Vagina (tissue), 2 donors: ENCODE measurements at regions not wholly inside any gene's neighbourhood (a gene's known extent, or its start where the extent isn't known, plus 50 kb on each side); places are given as distances from the start of the nearest gene placed in this dataset.

ENCODE experiments used
- POLR2A ChIP-seq, 2 donors: fragments of 450-650 bp; IDR thresholded peaks; one replicate each; pipeline ENCODE4 v1.6.1; 2017; ENCODE audit warnings: antibody characterized with exemption in 2 of 2, mild to moderate bottlenecking in 2 of 2, moderate library complexity in 2 of 2
- POLR2AphosphoS5 ChIP-seq, 2 donors: sonication (generic); formaldehyde crosslinking; IDR thresholded peaks; one replicate each; pipeline ENCODE4 v1.9.0; 2017; ENCODE audit warnings: antibody characterized with exemption in 2 of 2, mild to moderate bottlenecking in 2 of 2, low read depth in 1 of 2; ENCODE audit not compliant: insufficient read depth in 1 of 2
- TF ChIP-seq, protein P1 (sequence below), 3 experiments: fragments of 450-650 bp in 2 of 3; fragments of 200-600 bp in 1 of 3; sonication (generic) in 1 of 3; IDR thresholded peaks; one replicate each; pipeline ENCODE4 v1.5.1; 2017 to 2019; ENCODE audit warnings: antibody characterized with exemption in 3 of 3, mild to moderate bottlenecking in 2 of 3, moderate library complexity in 2 of 3

DNA sequence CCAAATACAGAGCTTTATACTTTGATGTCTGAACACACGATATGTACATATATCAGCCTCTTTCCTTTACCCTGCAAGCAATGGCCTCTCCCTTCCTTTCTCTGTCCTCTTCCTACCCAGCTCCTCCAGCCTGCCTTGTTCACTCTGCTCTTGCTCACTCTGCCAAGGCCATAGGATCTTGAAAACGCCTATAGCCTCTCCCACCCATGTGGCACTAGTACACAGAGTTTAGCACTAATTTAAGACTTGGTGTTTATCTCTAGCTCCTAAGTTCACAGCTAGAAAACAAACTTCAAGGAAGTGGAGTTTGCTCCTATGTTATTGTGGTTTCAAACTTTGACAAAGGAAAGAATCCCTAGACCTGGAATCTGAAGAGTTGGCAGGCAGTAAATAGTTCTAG lies 225.0 kb upstream of the RUNX1 start:
- TF ChIP-seq, protein P1, sequence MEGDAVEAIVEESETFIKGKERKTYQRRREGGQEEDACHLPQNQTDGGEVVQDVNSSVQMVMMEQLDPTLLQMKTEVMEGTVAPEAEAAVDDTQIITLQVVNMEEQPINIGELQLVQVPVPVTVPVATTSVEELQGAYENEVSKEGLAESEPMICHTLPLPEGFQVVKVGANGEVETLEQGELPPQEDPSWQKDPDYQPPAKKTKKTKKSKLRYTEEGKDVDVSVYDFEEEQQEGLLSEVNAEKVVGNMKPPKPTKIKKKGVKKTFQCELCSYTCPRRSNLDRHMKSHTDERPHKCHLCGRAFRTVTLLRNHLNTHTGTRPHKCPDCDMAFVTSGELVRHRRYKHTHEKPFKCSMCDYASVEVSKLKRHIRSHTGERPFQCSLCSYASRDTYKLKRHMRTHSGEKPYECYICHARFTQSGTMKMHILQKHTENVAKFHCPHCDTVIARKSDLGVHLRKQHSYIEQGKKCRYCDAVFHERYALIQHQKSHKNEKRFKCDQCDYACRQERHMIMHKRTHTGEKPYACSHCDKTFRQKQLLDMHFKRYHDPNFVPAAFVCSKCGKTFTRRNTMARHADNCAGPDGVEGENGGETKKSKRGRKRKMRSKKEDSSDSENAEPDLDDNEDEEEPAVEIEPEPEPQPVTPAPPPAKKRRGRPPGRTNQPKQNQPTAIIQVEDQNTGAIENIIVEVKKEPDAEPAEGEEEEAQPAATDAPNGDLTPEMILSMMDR (IDR thresholded peaks at IDR 0.05): no peak
- TF ChIP-seq POLR2AphosphoS5 (IDR thresholded peaks at IDR 0.05; ENCODE audit: insufficient read depth in 1 of 2, low read depth in 1 of 2) (no peak), POLR2A (IDR thresholded peaks at IDR 0.05) (no peak)
